Caco-2 (cell line): ENCODE measurements at regions not wholly inside any gene's neighbourhood (a gene's known extent, or its start where the extent isn't known, plus 50 kb on each side); places are given as distances from the start of the nearest gene placed in this dataset.

ENCODE experiments used
- BruUV-seq: library from RNA; stranded (reverse); fragments of 400-500 nt; replicated peaks from 2 replicates; lab custom pipeline; 2021; lab: Mats Ljungman, UMichigan
- CTCF ChIA-PET: fragments of 300-600 bp; sonication (Branson Sonifier 250); formaldehyde crosslinking; loops from one replicate; lab custom pipeline; 2022; ENCODE audit warnings: antibody characterized with exemption; lab: Charles Lee
- POLR2A ChIA-PET: fragments of 300-600 bp; sonication (Branson Sonifier 250); formaldehyde crosslinking; loops from one replicate; lab custom pipeline; 2022; ENCODE audit warnings: antibody characterized with exemption; lab: Charles Lee
- DNase-seq, 2 experiments: peaks; one replicate each; pipeline versions ENCODE4 v3.0.0 to v3.0.0-alpha.2; 2020 to 2022
- H3K27me3 ChIP-seq: replicated peaks from 2 replicates; pipeline ENCODE4 v1.6.0; 2011; ENCODE audit warnings: low read length; ENCODE audit not compliant: control insufficient read depth, insufficient read depth
- H3K36me3 ChIP-seq: 2 replicates; pipeline ENCODE4 v1.5.1; 2011; ENCODE audit warnings: low read length; ENCODE audit not compliant: control insufficient read depth, insufficient read depth
- H3K4me1 ChIP-seq: fragments of 250-450 bp; sonication (Bioruptor Pico); 2 replicates; pipeline ENCODE4 v1.5.1; 2020; ENCODE audit warnings: mild to moderate bottlenecking
- H3K4me3 ChIP-seq: 2 replicates; pipeline ENCODE4 v1.5.1; 2011; ENCODE audit warnings: low read depth, mild to moderate bottlenecking, control low read depth, low read length
- H3K9me3 ChIP-seq: fragments of 250-450 bp; sonication (Bioruptor Pico); 2 replicates; pipeline ENCODE4 v1.5.1; 2020; ENCODE audit warnings: mild to moderate bottlenecking, moderate library complexity
- H3K27ac Mint-ChIP-seq: one replicate; pipeline ENCODE4 v1.8.0; 2022; ENCODE audit warnings: mixed read lengths; ENCODE audit not compliant: unreplicated experiment
- H3K27me3 Mint-ChIP-seq: one replicate; pipeline ENCODE4 v1.8.0; 2022; ENCODE audit warnings: mixed read lengths; ENCODE audit not compliant: insufficient read depth, unreplicated experiment
- H3K36me3 Mint-ChIP-seq: one replicate; pipeline ENCODE4 v1.8.0; 2022; ENCODE audit warnings: mild to moderate bottlenecking, mixed read lengths; ENCODE audit not compliant: insufficient read depth, unreplicated experiment
- H3K4me1 Mint-ChIP-seq: one replicate; pipeline ENCODE4 v1.8.0; 2022; ENCODE audit warnings: low read depth, mixed read lengths; ENCODE audit not compliant: unreplicated experiment
- H3K4me3 Mint-ChIP-seq: one replicate; pipeline ENCODE4 v1.8.0; 2022; ENCODE audit warnings: mild to moderate bottlenecking, moderate library complexity, mixed read lengths; ENCODE audit not compliant: unreplicated experiment
- H3K9me3 Mint-ChIP-seq: one replicate; pipeline ENCODE4 v1.8.0; 2022; ENCODE audit warnings: mixed read lengths; ENCODE audit not compliant: unreplicated experiment
- CTCF ChIP-seq, 2 experiments: fragments of 200-600 bp in 1 of 2; IDR thresholded peaks; 1 replicate in 1 of 2; 2 replicates in 1 of 2; pipeline versions ENCODE4 v1.5.1 to v1.8.0; 2011 to 2022; ENCODE audit warnings: antibody characterized with exemption in 1 of 2, control low read depth in 1 of 2, inconsistent platforms in 1 of 2, low read depth in 1 of 2, low read length in 1 of 2, mild to moderate bottlenecking in 1 of 2, moderate library complexity in 1 of 2; ENCODE audit not compliant: insufficient read depth in 1 of 2, severe bottlenecking in 1 of 2, unreplicated experiment in 1 of 2
- intact Hi-C: fragments of 100-400 bp; cut with micrococcal nuclease; formaldehyde crosslinking; loops from one replicate; pipeline ENCODE4 v1.10.0; 2022; ENCODE audit not compliant: unreplicated experiment

DNA sequence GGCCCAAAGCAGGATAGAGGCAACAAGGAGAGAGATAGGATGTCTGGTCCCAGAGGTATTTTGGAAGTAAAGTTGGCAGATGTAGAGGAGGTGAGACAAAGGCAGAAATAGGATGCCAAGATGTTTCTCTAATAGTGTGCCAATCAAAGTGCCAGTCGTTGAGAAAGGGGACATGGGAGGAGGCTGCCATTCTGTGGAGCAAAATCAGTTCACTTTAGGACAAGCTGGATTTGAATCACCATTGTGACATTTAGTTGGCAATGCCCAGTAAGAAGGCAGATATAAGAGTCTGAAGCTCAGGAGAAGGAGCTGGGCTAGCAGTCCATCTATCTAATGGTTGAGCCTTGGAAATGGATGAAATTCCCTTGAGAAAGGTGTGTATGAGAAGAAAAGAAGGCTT, 53.8 kb downstream of the ADRB2 start:
- intact Hi-C loops: no loop called here
- CTCF ChIA-PET: no interaction called here
- BruUV-seq: no TSS peak
- POLR2A ChIA-PET: no interaction called here
- no peak overlapping the region for H3K4me3 Mint-ChIP-seq
- H3K4me1 Mint-ChIP-seq: no peaks in the 10 kb centered on the region
- no peaks in the 10 kb centered on the region for H3K27me3 ChIP-seq
- H3K36me3 Mint-ChIP-seq: no peaks in the 10 kb centered on the region
- no peaks in the 10 kb centered on the region for H3K4me1 ChIP-seq
- no peak overlapping the region for H3K27ac Mint-ChIP-seq
- peaks cover 10% of the 10 kb centered on the region for H3K27me3 Mint-ChIP-seq
- H3K4me3 ChIP-seq: no peak overlapping the region
- no peaks in the 10 kb centered on the region; the same call in 1 of the 2 replicates for H3K9me3 ChIP-seq
- no peaks in the 10 kb centered on the region for H3K9me3 Mint-ChIP-seq
- DNase-seq: no peak
- TF ChIP-seq CTCF (IDR thresholded peaks at IDR 0.05; ENCODE audit: insufficient read depth in 1 of 2, low read depth in 1 of 2, low read length in 1 of 2, severe bottlenecking in 1 of 2, unreplicated experiment in 1 of 2): no peak
- no peaks in the 10 kb centered on the region for H3K36me3 ChIP-seq

GRCh38 chr5:148880696-148881095, 54.3 kb downstream of the ADRB2 start:
- no TSS peak for BruUV-seq
- no peaks in the 10 kb centered on the region for H3K4me1 Mint-ChIP-seq
- TF ChIP-seq CTCF (IDR thresholded peaks at IDR 0.05; ENCODE audit: insufficient read depth in 1 of 2, low read depth in 1 of 2, low read length in 1 of 2, severe bottlenecking in 1 of 2, unreplicated experiment in 1 of 2): no peak

DNA sequence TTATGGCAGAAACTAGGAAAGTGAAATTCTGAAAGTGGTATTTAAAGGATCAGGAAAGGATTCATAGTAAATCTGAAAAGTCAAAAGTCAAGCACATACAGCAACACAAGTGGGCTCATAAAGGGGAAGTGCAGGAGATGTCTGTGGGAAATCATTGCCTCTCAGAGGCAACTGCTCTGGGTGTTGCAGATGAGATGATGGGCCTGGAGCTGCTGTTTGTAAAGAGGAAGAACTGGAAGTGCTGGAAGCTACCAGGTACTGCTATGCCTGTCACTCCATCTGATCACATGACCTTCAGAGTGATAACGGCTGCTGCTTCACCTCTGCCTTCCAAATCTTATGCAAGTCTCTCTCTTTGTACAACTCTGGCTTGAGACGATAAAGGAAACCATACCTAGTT, 55.9 kb downstream of the ADRB2 start:
- no TSS peak for BruUV-seq

More at GRCh38 chr5:148880696-148881095, 54.3 kb downstream of the ADRB2 start:
- Histone ChIP-seq H3K9me3 (no peaks in the 10 kb centered on the region; the same call in 1 of the 2 replicates), H3K4me3 (no peak overlapping the region), H3K4me1 (no peaks in the 10 kb centered on the region), H3K36me3 (no peaks in the 10 kb centered on the region), H3K27me3 (no peaks in the 10 kb centered on the region)
- CTCF ChIA-PET: no interaction called here
- intact Hi-C loops: no loop called here
- DNase-seq: no peak
- H3K27ac Mint-ChIP-seq: no peak overlapping the region
- H3K27me3 Mint-ChIP-seq: peaks cover 10% of the 10 kb centered on the region
- no peak overlapping the region for H3K4me3 Mint-ChIP-seq
- no peaks in the 10 kb centered on the region for H3K36me3 Mint-ChIP-seq
- H3K9me3 Mint-ChIP-seq: no peaks in the 10 kb centered on the region
- POLR2A ChIA-PET: no interaction called here

More for the DNA sequence above, 55.9 kb downstream of the ADRB2 start:
- no peaks in the 10 kb centered on the region for H3K36me3 ChIP-seq
- Mint-ChIP-seq H3K36me3 (no peaks in the 10 kb centered on the region), H3K27ac (no peak overlapping the region), H3K9me3 (no peaks in the 10 kb centered on the region), H3K4me3 (no peak overlapping the region), H3K27me3 (peaks cover 10% of the 10 kb centered on the region), H3K4me1 (no peaks in the 10 kb centered on the region)
- no peaks in the 10 kb centered on the region for H3K4me1 ChIP-seq
- CTCF ChIA-PET: no interaction called here
- no peak for TF ChIP-seq CTCF (IDR thresholded peaks at IDR 0.05; ENCODE audit: insufficient read depth in 1 of 2, low read depth in 1 of 2, low read length in 1 of 2, severe bottlenecking in 1 of 2, unreplicated experiment in 1 of 2)
- no peaks in the 10 kb centered on the region for H3K9me3 ChIP-seq
- POLR2A ChIA-PET: no interaction called here
- no peak for DNase-seq
- no peaks in the 10 kb centered on the region for H3K27me3 ChIP-seq
- no peak overlapping the region for H3K4me3 ChIP-seq
- intact Hi-C loops: no loop called here
